GM12875 (cell line): ENCODE measurements at regions not wholly inside any gene's neighbourhood (a gene's known extent, or its start where the extent isn't known, plus 50 kb on each side); places are given as distances from the start of the nearest gene placed in this dataset.
"Not testable (repeated sequence)": the region's sequence is repeated elsewhere in the genome, so short reads cannot be mapped to it uniquely, and the experiment has no call there.

ENCODE experiments used
- H3K4me3 ChIP-seq: one replicate; pipeline ENCODE4 v1.5.1; 2011; ENCODE audit warnings: low read depth, low read length, control low read depth
- CTCF ChIP-seq: IDR thresholded peaks from 2 replicates; pipeline ENCODE4 v1.5.1; 2011; ENCODE audit warnings: low read depth, mild to moderate bottlenecking, control low read depth, inconsistent platforms, low read length, moderate library complexity, borderline replicate concordance; ENCODE audit not compliant: insufficient read depth

DNA sequence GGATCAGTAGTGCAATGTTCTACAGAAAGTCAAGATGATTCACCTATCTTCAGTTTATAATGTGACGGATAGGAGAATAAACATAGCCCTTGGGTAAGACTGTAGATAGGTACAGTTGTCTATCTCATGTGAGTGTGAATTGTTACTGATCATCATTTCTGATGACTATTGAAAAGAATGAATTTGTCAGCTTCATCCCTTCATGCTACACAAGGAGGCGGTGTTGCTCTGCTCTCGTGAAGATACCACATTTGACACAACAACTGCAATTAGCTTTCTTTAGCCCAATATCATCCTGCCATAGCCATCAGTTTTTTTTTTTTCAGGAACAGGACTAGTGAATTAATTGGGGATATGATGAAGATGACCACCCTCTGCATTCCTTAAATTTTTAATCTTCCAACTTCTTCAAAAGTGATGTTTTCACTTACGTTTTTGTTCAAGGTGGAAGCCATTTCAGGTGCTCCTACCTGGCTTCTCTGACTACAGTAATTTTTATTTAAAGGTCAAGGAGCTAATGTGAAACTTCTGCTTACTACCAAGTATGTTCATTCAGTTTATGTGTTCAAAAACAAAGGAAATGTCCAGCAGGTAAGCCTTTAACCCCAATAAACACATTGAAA lies 152.9 kb upstream of the MOCS2 start:
- peak; percentile 19; the same call in 1 of the 2 replicates for TF ChIP-seq CTCF
- H3K4me3 ChIP-seq = no peak overlapping the region

DNA sequence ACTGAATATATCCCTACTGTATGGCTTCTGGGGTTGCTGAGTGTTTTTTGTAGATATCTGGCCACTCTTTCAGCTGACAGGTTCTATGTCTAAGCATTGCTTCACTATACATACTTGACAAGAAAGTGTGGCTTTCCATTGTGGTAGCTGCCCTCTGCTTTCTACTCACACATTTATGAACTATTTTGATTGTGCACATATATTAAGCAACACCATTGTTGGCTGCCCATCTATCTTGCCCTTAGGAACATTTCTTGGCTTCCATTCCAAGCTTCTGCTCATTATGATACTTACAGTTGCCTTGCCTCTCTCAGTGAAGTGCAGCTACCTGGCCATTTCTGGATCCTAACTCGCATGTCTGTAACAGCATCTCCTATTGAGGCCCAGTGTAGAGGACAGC lies 153.6 kb upstream of the MOCS2 start:
- TF ChIP-seq CTCF = no peak

DNA sequence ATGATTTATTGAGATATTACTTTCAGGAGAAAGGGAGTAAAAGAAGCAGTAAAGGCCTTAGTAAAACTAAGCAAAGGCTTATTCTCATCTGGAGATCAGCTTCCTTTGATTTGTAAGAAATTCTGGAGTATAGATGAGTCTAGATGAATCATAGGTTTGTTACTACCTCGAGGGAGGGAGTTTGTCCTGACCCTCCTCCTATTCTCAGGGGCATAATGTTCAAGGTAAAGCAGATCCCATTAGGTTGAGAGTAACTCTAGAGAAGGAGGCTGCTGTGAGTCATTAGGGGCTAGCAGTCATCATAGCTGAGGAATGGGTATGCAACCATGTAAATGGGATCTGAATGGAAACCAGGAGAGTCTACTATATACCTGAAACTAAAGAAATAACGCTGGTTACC lies 155.5 kb upstream of the MOCS2 start:
- no peak for TF ChIP-seq CTCF

More for the DNA sequence above, 153.6 kb upstream of the MOCS2 start:
- H3K4me3 ChIP-seq = no peak overlapping the region

DNA sequence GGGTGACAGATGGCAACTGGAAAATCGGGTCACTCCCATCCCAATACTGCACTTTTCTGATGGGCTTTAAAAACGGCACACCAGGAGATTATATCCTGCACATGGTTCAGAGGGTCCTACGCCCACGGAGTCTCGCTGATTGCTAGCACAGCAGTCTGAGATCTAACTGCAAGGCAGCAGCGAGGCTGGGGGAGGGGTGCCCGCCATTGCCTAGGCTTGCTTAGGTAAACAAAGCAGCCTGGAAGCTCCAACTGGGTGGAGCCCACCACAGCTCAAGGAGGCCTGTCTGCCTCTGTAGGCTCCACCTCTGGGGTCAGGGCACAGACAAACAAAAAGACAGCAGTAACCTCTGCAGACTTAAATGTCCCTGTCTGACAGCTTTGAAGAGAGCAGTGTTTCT lies 158.7 kb upstream of the MOCS2 start:
- not testable (repeated sequence) for H3K4me3 ChIP-seq

More for the DNA sequence above, 155.5 kb upstream of the MOCS2 start:
- no peak overlapping the region for H3K4me3 ChIP-seq

- no peak overlapping the region for H3K4me3 ChIP-seq
- TF ChIP-seq CTCF = no peak
These were observed 166.1 kb upstream of the MOCS2 start for GRCh38 chr5:53275666-53276065.

GRCh38 chr5:53276825-53277224 lies 167.3 kb upstream of the MOCS2 start:
- no peak for TF ChIP-seq CTCF

GRCh38 chr5:53277491-53277890 lies 167.9 kb upstream of the MOCS2 start:
- no peak overlapping the region for H3K4me3 ChIP-seq
- TF ChIP-seq CTCF = no peak

More at GRCh38 chr5:53276825-53277224, 167.3 kb upstream of the MOCS2 start:
- no peak overlapping the region for H3K4me3 ChIP-seq
